Kidney (tissue), 13 donors: ENCODE measurements at regions not wholly inside any gene's neighbourhood (a gene's known extent, or its start where the extent isn't known, plus 50 kb on each side); places are given as distances from the start of the nearest gene placed in this dataset.

Experiments
- DNase-seq, 5 donors: peaks; one replicate each; pipeline ENCODE4 v3.0.0-alpha.2; 2013 to 2020
- FAIRE-seq: peaks from 2 replicates; lab custom pipeline; 2012; peaks lifted over from hg19 to GRCh38; lab: Jason Lieb, UNC
- H3K27ac ChIP-seq, 2 donors: one replicate each; pipeline ENCODE4 v1.7.0; 2013; ENCODE audit warnings: low read depth in 2 of 2, low read length in 2 of 2, inconsistent platforms in 1 of 2
- H3K27me3 ChIP-seq: one replicate; pipeline ENCODE4 v1.7.1; 2013; ENCODE audit warnings: low read length, inconsistent platforms; ENCODE audit not compliant: control insufficient read depth, insufficient read depth
- H3K36me3 ChIP-seq, 3 donors: one replicate each; pipeline versions ENCODE4 v1.7.0 to v1.7.1; 2013; ENCODE audit warnings: low read length in 3 of 3, control low read depth in 1 of 3, inconsistent platforms in 1 of 3; ENCODE audit not compliant: insufficient read depth in 3 of 3, control insufficient read depth in 2 of 3
- H3K4me1 ChIP-seq, 3 donors: one replicate each; pipeline versions ENCODE4 v1.7.0 to v1.7.1; 2013; ENCODE audit warnings: low read length in 3 of 3, inconsistent platforms in 1 of 3, low read depth in 1 of 3; ENCODE audit not compliant: control insufficient read depth in 2 of 3, insufficient read depth in 2 of 3
- H3K4me3 ChIP-seq, 3 donors: one replicate each; pipeline versions ENCODE4 v1.7.0 to v1.8.1; 2013; ENCODE audit warnings: low read length in 3 of 3, control low read depth in 1 of 3, inconsistent platforms in 1 of 3
- H3K9ac ChIP-seq, 3 donors: one replicate each; pipeline versions ENCODE4 v1.7.0 to v1.7.1; 2013; ENCODE audit warnings: low read length in 3 of 3, control low read depth in 1 of 3, inconsistent platforms in 1 of 3
- H3K9me3 ChIP-seq, 3 donors: one replicate each; pipeline versions ENCODE4 v1.7.0 to v1.7.1; 2013; ENCODE audit warnings: low read length in 3 of 3, control low read depth in 1 of 3, inconsistent platforms in 1 of 3; ENCODE audit not compliant: control insufficient read depth in 2 of 3, insufficient read depth in 1 of 3
- CTCF ChIP-seq: IDR thresholded peaks from 3 replicates; pipeline ENCODE4 v1.5.1; 2012; ENCODE audit warnings: mild to moderate bottlenecking, moderate library complexity, borderline replicate concordance; ENCODE audit not compliant: insufficient read depth; ENCODE audit errors: extremely low read depth
- intact Hi-C: fragments of 100-400 bp; cut with DNase I; formaldehyde crosslinking; loops from one replicate; pipeline ENCODE4 v1.11.1; 2022
- donor health status: control.
- donor health status: control.
- donor health status: control.
- donor health status: control.
- donor health status: control.
- donor health status: DM: yes; HTN: yes; CAD: no.
- donor health status: Normal renal cell carcinoma (clear cell type).

GRCh38 chr13:63088226-63088625 is 1672.6 kb upstream of the PCDH20 start:
- no peaks in the 10 kb centered on the region for H3K9me3 ChIP-seq
- no peak overlapping the region for H3K27ac ChIP-seq
- no peak for TF ChIP-seq CTCF
- no peak overlapping the region for H3K9ac ChIP-seq
- H3K4me1 ChIP-seq, result no peaks in the 10 kb centered on the region
- no peak overlapping the region for H3K4me3 ChIP-seq
- intact Hi-C loops, result no loop called here
- no peaks in the 10 kb centered on the region for H3K27me3 ChIP-seq
- no peak for FAIRE-seq
- no peak for DNase-seq
- no peaks in the 10 kb centered on the region for H3K36me3 ChIP-seq

- peaks cover 0 to 2% (median 0%) of the 10 kb centered on the region in 3 donors for H3K9me3 ChIP-seq
- no peak for FAIRE-seq
- no peak overlapping the region for H3K9ac ChIP-seq
Observed at GRCh38 chr13:63086286-63086685, 1670.6 kb upstream of the PCDH20 start.

GRCh38 chr13:63085851-63086250 is 1670.2 kb upstream of the PCDH20 start:
- DNase-seq, result no peak
- FAIRE-seq, result no peak
- Histone ChIP-seq H3K27me3 (no peaks in the 10 kb centered on the region), H3K4me3 (no peak overlapping the region), H3K36me3 (no peaks in the 10 kb centered on the region), H3K27ac (no peak overlapping the region), H3K4me1 (no peaks in the 10 kb centered on the region), H3K9ac (no peak overlapping the region), H3K9me3 (peaks cover 0 to 2% (median 0%) of the 10 kb centered on the region in 3 donors)
- no peak for TF ChIP-seq CTCF
- intact Hi-C loops, result no loop called here

More at GRCh38 chr13:63086286-63086685, 1670.6 kb upstream of the PCDH20 start:
- no peaks in the 10 kb centered on the region for H3K27me3 ChIP-seq
- no peak overlapping the region for H3K27ac ChIP-seq
- H3K4me3 ChIP-seq, result no peak overlapping the region
- intact Hi-C loops, result no loop called here
- no peak for TF ChIP-seq CTCF
- no peak for DNase-seq
- no peaks in the 10 kb centered on the region for H3K4me1 ChIP-seq
- no peaks in the 10 kb centered on the region for H3K36me3 ChIP-seq

- no peaks in the 10 kb centered on the region for H3K36me3 ChIP-seq
- no peak overlapping the region for H3K27ac ChIP-seq
- FAIRE-seq (no peak), DNase-seq (no peak)
- no peak overlapping the region for H3K9ac ChIP-seq
- TF ChIP-seq CTCF, result no peak
- no peak overlapping the region for H3K4me3 ChIP-seq
- intact Hi-C loops, result no loop called here
- peaks cover 0 to 2% (median 0%) of the 10 kb centered on the region in 3 donors for H3K9me3 ChIP-seq
- H3K27me3 ChIP-seq, result no peaks in the 10 kb centered on the region
- no peaks in the 10 kb centered on the region for H3K4me1 ChIP-seq
Observed at GRCh38 chr13:63081400-63082014, 1665.9 kb upstream of the PCDH20 start.
